ENCODE measurements at regions not wholly inside any gene's neighbourhood (a gene's known extent, or its start where the extent isn't known, plus 50 kb on each side); places are given as distances from the start of the nearest gene placed in this dataset.

DNA sequence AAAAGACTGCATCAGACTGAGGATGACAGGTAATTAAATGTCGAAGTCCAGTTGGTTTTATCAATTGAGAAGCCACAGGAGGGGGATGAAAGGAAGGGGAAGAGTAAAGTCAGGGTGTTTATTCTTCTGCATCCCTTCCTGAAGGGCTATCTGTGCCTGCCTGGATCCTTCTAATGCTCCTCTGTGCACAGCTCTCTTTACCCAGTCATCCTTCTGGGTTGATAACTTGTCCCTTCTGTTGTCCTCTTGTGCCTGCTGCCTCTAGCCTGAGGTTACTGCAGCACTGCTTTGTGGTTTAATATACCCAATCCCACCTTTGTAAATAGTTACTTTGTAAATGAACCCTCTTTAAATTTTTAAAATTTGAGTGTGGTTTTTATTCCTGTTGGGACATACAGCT is 1127.3 kb downstream of the EPHA7 start:
- Histone ChIP-seq H3K4me3 (ENCODE audit: low read length) (no peak overlapping the region), H3K27me3 (ENCODE audit: control insufficient read depth, insufficient read depth, low read length) (no peaks in the 10 kb centered on the region), H3K4me1 (ENCODE audit: control insufficient read depth, insufficient read depth, low read length) (no peaks in the 10 kb centered on the region), H3K9ac (ENCODE audit: low read length) (no peak overlapping the region), H3K27ac (ENCODE audit: low read depth, low read length) (no peak overlapping the region), H3K36me3 (ENCODE audit: control insufficient read depth, insufficient read depth, low read length) (no peaks in the 10 kb centered on the region)

DNA sequence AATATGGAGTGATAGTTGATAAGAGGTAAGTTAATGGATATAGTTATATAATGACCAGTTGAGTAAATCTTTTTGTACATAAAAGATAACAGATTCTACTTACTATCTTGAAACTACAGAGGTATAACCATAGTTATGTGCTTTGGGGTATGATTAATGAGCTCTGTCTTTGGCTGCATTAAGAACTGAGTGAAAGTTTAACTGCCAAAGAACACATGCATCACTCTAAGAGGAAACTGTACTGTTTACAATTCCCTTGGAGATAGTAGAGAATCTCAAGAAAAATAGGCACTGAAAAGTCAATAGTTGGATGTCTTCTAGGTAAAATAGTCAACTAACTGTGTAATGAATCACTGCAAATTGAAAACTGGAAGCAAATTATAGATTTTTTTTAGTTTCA is 1129.5 kb downstream of the EPHA7 start:
- H3K27me3 ChIP-seq (ENCODE audit: control insufficient read depth, insufficient read depth, low read length): no peaks in the 10 kb centered on the region

DNA sequence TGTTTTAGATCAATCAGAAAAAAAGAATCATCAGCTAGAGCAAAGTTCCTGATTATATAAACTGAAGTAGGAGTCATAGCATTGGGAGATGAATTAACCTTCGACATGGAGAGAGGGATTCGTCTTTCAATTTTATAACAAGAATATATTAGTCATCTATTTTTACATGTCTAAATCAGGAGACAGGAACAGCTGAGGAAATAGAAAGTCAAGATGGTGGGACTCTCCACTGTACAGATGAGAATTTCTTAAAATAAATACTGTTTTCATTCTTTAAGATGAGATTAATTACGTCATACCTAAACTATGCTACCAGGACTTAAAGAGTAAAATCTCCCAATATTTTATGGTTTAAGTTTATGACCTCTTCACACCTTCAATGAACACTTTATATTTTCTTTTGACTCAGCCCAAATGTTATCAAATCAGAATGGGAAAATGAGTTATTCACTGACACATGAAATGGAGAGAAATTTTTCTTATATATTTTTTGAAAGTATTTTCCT is 1137.7 kb downstream of the EPHA7 start:
- no peak overlapping the region for H3K4me3 ChIP-seq (ENCODE audit: low read length)
- no peak overlapping the region for H3K9ac ChIP-seq (ENCODE audit: low read length)
- H3K4me1 ChIP-seq (ENCODE audit: control insufficient read depth, insufficient read depth, low read length): no peaks in the 10 kb centered on the region
- H3K36me3 ChIP-seq (ENCODE audit: control insufficient read depth, insufficient read depth, low read length): no peaks in the 10 kb centered on the region
- no peaks in the 10 kb centered on the region for H3K27me3 ChIP-seq (ENCODE audit: control insufficient read depth, insufficient read depth, low read length)
- H3K27ac ChIP-seq (ENCODE audit: low read depth, low read length): no peak overlapping the region

More for the DNA sequence above, 1129.5 kb downstream of the EPHA7 start:
- Histone ChIP-seq H3K4me3 (ENCODE audit: low read length) (no peak overlapping the region), H3K4me1 (ENCODE audit: control insufficient read depth, insufficient read depth, low read length) (no peaks in the 10 kb centered on the region), H3K36me3 (ENCODE audit: control insufficient read depth, insufficient read depth, low read length) (no peaks in the 10 kb centered on the region), H3K9ac (ENCODE audit: low read length) (no peak overlapping the region), H3K27ac (ENCODE audit: low read depth, low read length) (no peak overlapping the region)

DNA sequence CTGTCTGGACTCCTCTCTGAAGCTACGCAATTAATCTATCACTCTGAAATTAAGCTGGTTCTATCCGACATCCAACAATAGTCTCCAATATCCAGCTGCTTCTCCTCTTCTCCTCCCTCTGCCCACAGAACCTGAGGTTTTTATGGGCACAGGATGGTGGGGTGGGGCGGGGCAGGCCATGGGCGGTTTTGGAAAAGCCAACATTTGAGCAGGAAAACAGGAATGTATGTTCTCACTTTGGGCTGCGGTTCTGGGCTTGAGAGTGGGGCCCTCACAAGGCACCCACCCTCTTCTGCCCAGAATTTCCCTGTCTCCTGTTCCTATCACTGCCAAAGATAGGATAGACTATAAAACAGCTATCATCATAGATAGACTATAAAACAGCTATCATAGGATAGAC is 1144.2 kb downstream of the EPHA7 start:
- H3K4me1 ChIP-seq (ENCODE audit: control insufficient read depth, insufficient read depth, low read length): no peaks in the 10 kb centered on the region
- no peak overlapping the region for H3K27ac ChIP-seq (ENCODE audit: low read depth, low read length)
- no peaks in the 10 kb centered on the region for H3K36me3 ChIP-seq (ENCODE audit: control insufficient read depth, insufficient read depth, low read length)
- no peak overlapping the region for H3K9ac ChIP-seq (ENCODE audit: low read length)
- no peak overlapping the region for H3K4me3 ChIP-seq (ENCODE audit: low read length)
- no peaks in the 10 kb centered on the region for H3K27me3 ChIP-seq (ENCODE audit: control insufficient read depth, insufficient read depth, low read length)

DNA sequence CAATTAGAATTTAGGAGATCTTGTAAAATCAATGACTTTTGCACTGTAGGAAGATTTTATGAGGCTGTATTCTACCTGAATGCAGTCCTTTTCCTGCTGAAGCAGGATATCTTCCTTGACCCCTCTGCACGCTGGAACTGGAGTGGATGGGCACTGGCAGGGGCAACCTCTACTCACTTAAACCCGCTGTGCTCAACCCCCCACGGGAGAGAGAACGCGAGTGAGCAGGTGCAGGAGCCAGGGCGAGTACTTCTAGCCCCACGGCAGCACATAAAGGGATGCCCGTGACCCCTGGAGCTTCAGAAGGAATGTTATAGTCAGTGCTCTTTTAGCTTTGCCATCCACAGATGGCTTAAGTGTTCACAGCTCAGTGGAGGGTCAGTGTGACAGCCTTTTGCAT is 1144.8 kb downstream of the EPHA7 start:
- Histone ChIP-seq H3K27me3 (ENCODE audit: control insufficient read depth, insufficient read depth, low read length) (no peaks in the 10 kb centered on the region), H3K4me3 (ENCODE audit: low read length) (no peak overlapping the region), H3K36me3 (ENCODE audit: control insufficient read depth, insufficient read depth, low read length) (no peaks in the 10 kb centered on the region), H3K27ac (ENCODE audit: low read depth, low read length) (no peak overlapping the region), H3K9ac (ENCODE audit: low read length) (no peak overlapping the region), H3K4me1 (ENCODE audit: control insufficient read depth, insufficient read depth, low read length) (no peaks in the 10 kb centered on the region)

DNA sequence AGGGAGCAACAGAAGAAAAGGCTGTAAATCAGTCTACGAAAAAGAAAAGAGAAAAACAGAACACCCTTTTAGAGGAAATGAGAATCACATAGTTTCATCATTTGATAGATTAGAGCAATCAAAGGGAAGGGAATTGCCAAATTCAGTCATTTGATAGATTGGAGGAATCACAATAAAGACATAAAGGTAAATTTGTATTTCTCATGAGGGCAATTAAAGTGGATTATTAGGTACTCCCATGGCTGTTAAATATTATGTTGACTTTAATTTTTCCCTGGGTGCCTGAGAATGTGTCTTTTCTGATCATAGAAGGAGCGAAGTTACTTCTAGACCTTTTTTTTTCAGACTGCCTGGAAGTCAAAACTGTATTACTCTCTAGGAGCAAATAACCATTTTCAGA is 1145.7 kb downstream of the EPHA7 start:
- no peak overlapping the region for H3K4me3 ChIP-seq (ENCODE audit: low read length)
- H3K36me3 ChIP-seq (ENCODE audit: control insufficient read depth, insufficient read depth, low read length): no peaks in the 10 kb centered on the region
- H3K27me3 ChIP-seq (ENCODE audit: control insufficient read depth, insufficient read depth, low read length): no peaks in the 10 kb centered on the region
- H3K4me1 ChIP-seq (ENCODE audit: control insufficient read depth, insufficient read depth, low read length): no peaks in the 10 kb centered on the region
- no peak overlapping the region for H3K27ac ChIP-seq (ENCODE audit: low read depth, low read length)
- no peak overlapping the region for H3K9ac ChIP-seq (ENCODE audit: low read length)

DNA sequence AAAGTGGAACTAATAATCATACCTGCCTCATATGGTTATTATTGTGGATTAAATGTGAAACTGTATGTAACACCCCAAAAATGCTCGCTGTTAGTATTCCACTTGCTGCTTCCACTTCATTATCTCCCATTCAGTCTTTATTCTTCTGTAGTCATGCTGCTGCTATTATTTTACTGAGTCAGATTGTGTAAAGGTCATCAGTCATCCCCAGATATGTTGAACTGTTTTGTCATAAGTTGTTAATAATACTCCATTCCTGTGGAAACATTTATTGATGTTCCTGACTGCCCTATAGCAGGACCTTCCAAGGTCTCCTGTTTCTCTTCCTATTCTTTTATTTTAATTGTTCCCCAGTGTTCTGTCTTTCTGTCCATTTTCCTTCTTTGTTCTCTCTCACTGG is 1148.3 kb downstream of the EPHA7 start:
- Histone ChIP-seq H3K4me3 (ENCODE audit: low read length) (no peak overlapping the region), H3K27me3 (ENCODE audit: control insufficient read depth, insufficient read depth, low read length) (no peaks in the 10 kb centered on the region), H3K27ac (ENCODE audit: low read depth, low read length) (no peak overlapping the region), H3K36me3 (ENCODE audit: control insufficient read depth, insufficient read depth, low read length) (no peaks in the 10 kb centered on the region), H3K9ac (ENCODE audit: low read length) (no peak overlapping the region), H3K4me1 (ENCODE audit: control insufficient read depth, insufficient read depth, low read length) (no peaks in the 10 kb centered on the region)

DNA sequence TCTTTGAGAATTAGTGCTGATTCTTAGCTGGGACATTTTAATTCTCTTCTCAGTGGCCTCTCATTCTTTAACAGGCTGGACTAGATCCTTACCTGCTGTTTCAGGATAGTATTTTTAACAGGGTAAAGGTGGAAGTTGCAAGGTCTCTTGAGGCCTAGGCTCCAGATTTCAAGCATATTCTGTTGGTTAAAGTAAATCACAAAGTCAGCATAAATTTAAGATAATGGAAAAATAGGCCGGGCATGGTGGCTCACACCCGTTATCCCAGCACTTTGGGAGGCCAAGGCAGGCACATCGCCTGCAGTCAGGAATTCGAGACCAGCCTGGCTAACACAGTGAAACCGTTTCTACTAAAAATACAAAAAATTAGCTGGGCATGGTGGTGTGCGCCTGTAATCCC is 1149.0 kb downstream of the EPHA7 start:
- no peak overlapping the region for H3K4me3 ChIP-seq (ENCODE audit: low read length)
- H3K27ac ChIP-seq (ENCODE audit: low read depth, low read length): no peak overlapping the region
- no peak overlapping the region for H3K9ac ChIP-seq (ENCODE audit: low read length)
- no peaks in the 10 kb centered on the region for H3K36me3 ChIP-seq (ENCODE audit: control insufficient read depth, insufficient read depth, low read length)
- no peaks in the 10 kb centered on the region for H3K27me3 ChIP-seq (ENCODE audit: control insufficient read depth, insufficient read depth, low read length)
- H3K4me1 ChIP-seq (ENCODE audit: control insufficient read depth, insufficient read depth, low read length): no peaks in the 10 kb centered on the region

DNA sequence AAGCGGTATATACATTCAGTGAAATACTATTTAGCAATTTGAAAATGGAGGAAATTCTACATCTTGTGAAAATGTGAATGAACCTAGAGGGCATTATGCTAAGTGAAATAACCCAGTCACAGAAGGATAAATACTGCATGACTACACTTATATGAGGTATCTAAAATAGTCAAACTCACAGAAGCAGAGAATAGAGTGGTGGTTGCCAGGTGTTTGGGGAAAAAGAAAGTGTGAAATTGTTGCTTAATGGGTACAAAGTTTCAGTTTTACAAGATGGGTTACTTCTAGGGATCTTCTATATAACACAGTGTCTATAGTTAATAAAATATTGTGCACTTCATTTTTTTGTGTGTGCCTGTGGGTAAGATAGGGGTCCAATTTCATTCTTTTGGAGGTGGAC is 1152.0 kb downstream of the EPHA7 start:
- no peaks in the 10 kb centered on the region for H3K4me1 ChIP-seq (ENCODE audit: control insufficient read depth, insufficient read depth, low read length)
- no peak overlapping the region for H3K27ac ChIP-seq (ENCODE audit: low read depth, low read length)
- no peaks in the 10 kb centered on the region for H3K27me3 ChIP-seq (ENCODE audit: control insufficient read depth, insufficient read depth, low read length)
- H3K4me3 ChIP-seq (ENCODE audit: low read length): no peak overlapping the region
- H3K9ac ChIP-seq (ENCODE audit: low read length): no peak overlapping the region
- no peaks in the 10 kb centered on the region for H3K36me3 ChIP-seq (ENCODE audit: control insufficient read depth, insufficient read depth, low read length)

DNA sequence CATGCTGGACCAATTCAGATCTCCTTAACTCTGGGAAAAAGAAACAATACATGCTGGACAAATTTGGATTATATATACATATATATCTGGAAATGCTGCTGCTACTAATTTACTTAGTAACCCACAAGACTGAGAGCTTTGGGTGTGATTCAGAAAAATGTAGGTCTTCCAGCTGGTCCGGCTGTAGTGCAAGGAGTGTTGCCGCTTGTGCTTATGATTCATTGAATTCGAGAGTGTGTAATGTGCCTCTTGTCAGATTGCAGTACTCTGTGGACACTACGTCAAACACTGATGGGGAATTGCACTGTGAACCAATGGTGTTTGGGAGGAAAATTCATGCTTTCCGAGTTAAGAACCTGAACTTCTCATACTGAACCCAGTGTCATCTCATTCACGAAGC is 1155.5 kb downstream of the EPHA7 start:
- Histone ChIP-seq H3K27me3 (ENCODE audit: control insufficient read depth, insufficient read depth, low read length) (no peaks in the 10 kb centered on the region), H3K27ac (ENCODE audit: low read depth, low read length) (no peak overlapping the region)

DNA sequence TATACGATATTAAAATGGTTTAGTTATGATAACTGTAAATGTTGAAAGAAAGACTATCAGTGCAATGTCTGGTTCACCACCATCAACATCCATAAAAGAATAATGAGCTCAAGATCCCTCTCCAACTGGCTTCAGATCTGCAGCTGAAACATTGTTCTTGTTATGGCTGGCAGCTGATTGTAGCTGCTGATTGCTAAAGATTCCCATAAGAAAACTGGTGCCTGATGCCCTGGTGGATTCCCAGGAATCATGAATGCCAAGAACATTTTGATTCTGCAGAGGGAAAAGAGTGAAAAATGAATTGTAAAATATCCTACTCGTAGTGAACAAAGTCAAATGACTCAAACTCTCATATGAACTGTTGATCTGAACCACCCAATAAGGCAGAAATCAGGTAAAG is 1160.2 kb downstream of the EPHA7 start:
- H3K9ac ChIP-seq (ENCODE audit: low read length): no peak overlapping the region
- no peak overlapping the region for H3K4me3 ChIP-seq (ENCODE audit: low read length)
- H3K36me3 ChIP-seq (ENCODE audit: control insufficient read depth, insufficient read depth, low read length): no peaks in the 10 kb centered on the region
- H3K27ac ChIP-seq (ENCODE audit: low read depth, low read length): no peak overlapping the region
- no peaks in the 10 kb centered on the region for H3K4me1 ChIP-seq (ENCODE audit: control insufficient read depth, insufficient read depth, low read length)
- H3K27me3 ChIP-seq (ENCODE audit: control insufficient read depth, insufficient read depth, low read length): no peaks in the 10 kb centered on the region

More for the DNA sequence above, 1155.5 kb downstream of the EPHA7 start:
- Histone ChIP-seq H3K36me3 (ENCODE audit: control insufficient read depth, insufficient read depth, low read length) (no peaks in the 10 kb centered on the region), H3K4me3 (ENCODE audit: low read length) (no peak overlapping the region), H3K4me1 (ENCODE audit: control insufficient read depth, insufficient read depth, low read length) (no peaks in the 10 kb centered on the region), H3K9ac (ENCODE audit: low read length) (no peak overlapping the region)

DNA sequence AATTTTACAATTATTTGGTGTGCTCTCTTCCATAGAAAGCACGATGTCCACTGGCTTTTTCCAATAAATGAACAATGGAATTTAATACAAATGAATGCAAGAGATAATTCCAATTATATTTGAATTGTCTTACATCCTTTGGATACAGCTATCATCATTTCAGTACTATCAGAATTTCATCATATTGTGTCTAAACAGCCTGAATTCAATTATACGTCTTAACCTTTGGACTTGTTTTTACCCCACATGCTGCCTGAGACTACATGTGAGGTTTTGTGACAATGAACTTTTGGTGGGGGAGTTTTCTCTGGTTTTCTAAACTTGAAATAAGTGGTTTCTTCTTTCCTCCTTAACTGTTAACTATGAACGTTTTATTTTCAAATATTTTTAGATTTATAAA is 1176.0 kb downstream of the EPHA7 start:
- no peaks in the 10 kb centered on the region for H3K4me1 ChIP-seq (ENCODE audit: control insufficient read depth, insufficient read depth, low read length)
- no peak overlapping the region for H3K27ac ChIP-seq (ENCODE audit: low read depth, low read length)
- no peaks in the 10 kb centered on the region for H3K36me3 ChIP-seq (ENCODE audit: control insufficient read depth, insufficient read depth, low read length)
- no peaks in the 10 kb centered on the region for H3K27me3 ChIP-seq (ENCODE audit: control insufficient read depth, insufficient read depth, low read length)
- H3K4me3 ChIP-seq (ENCODE audit: low read length): no peak overlapping the region
- no peak overlapping the region for H3K9ac ChIP-seq (ENCODE audit: low read length)

DNA sequence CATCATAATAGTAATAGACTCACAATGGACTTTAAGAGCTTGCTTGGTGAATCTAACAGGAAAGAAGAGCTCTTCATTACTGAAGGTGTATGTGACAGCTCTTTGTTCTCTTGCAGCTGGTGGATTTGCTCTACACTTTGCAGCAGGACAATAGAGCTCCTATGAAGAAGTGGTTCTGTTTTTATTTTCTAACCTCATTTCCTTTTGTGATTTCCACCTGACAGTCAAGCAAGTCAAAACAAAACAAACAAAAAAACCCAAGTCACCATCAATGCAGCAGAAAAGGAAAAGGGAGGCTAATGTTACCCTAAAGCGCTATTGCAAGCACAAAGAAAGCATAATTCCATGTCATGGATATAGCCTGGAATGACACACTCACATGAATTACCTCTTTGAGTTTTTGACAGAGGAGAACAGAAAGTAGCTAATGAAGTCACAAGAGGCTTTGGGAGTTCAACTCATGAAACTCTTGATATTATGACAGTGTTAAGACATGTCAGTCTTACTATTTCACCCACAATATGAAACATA is 1188.1 kb downstream of the EPHA7 start:
- H3K36me3 ChIP-seq (ENCODE audit: control insufficient read depth, insufficient read depth, low read length): no peaks in the 10 kb centered on the region
- H3K27me3 ChIP-seq (ENCODE audit: control insufficient read depth, insufficient read depth, low read length): no peaks in the 10 kb centered on the region
- H3K4me1 ChIP-seq (ENCODE audit: control insufficient read depth, insufficient read depth, low read length): no peaks in the 10 kb centered on the region
- no peak overlapping the region for H3K4me3 ChIP-seq (ENCODE audit: low read length)
- no peak overlapping the region for H3K9ac ChIP-seq (ENCODE audit: low read length)
- H3K27ac ChIP-seq (ENCODE audit: low read depth, low read length): no peak overlapping the region

Measured in rectal smooth muscle tissue (tissue), 1 donor.